ENCODE measurements at regions not wholly inside any gene's neighbourhood (a gene's known extent, or its start where the extent isn't known, plus 50 kb on each side); places are given as distances from the start of the nearest gene placed in this dataset.

GRCh38 chr4:180150818-180151217 lies 2092.4 kb upstream of the TENM3 start:
- TF ChIP-seq CTCF (IDR thresholded peaks at IDR 0.05; ENCODE audit: insufficient read depth, low read length) (peak; percentile 15), POLR2AphosphoS5 (IDR thresholded peaks at IDR 0.05; ENCODE audit: low read depth) (no peak)
- TF ChIP-seq, protein P1, sequence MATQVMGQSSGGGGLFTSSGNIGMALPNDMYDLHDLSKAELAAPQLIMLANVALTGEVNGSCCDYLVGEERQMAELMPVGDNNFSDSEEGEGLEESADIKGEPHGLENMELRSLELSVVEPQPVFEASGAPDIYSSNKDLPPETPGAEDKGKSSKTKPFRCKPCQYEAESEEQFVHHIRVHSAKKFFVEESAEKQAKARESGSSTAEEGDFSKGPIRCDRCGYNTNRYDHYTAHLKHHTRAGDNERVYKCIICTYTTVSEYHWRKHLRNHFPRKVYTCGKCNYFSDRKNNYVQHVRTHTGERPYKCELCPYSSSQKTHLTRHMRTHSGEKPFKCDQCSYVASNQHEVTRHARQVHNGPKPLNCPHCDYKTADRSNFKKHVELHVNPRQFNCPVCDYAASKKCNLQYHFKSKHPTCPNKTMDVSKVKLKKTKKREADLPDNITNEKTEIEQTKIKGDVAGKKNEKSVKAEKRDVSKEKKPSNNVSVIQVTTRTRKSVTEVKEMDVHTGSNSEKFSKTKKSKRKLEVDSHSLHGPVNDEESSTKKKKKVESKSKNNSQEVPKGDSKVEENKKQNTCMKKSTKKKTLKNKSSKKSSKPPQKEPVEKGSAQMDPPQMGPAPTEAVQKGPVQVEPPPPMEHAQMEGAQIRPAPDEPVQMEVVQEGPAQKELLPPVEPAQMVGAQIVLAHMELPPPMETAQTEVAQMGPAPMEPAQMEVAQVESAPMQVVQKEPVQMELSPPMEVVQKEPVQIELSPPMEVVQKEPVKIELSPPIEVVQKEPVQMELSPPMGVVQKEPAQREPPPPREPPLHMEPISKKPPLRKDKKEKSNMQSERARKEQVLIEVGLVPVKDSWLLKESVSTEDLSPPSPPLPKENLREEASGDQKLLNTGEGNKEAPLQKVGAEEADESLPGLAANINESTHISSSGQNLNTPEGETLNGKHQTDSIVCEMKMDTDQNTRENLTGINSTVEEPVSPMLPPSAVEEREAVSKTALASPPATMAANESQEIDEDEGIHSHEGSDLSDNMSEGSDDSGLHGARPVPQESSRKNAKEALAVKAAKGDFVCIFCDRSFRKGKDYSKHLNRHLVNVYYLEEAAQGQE (IDR thresholded peaks at IDR 0.05; ENCODE audit: insufficient replicate concordance, low read depth), result no peak

Measured in HL-60 (cell line).